Natural killer cell (primary cell): ENCODE measurements at regions not wholly inside any gene's neighbourhood (a gene's known extent, or its start where the extent isn't known, plus 50 kb on each side); places are given as distances from the start of the nearest gene placed in this dataset.

ENCODE experiments used
- ATAC-seq, 3 donors: fragments of 150-1000 bp in 2 of 3; fragments of 200-7000 bp in 1 of 3; cut with Tn5 transposase; 1 replicate in 1 of 3; 2 replicates in 2 of 3; pipeline ENCODE4 v1.10.0; 2021; ENCODE audit warnings: mild to moderate bottlenecking in 2 of 3, moderate library complexity in 2 of 3
- DNase-seq, 2 donors: peaks; one replicate each; pipeline versions ENCODE4 v3.0.0 to v3.0.0-alpha.2; 2013 to 2021; ENCODE audit warnings: mixed read lengths in 1 of 2
- H3K27ac ChIP-seq: one replicate; pipeline ENCODE4 v1.5.1; 2013; ENCODE audit warnings: mild to moderate bottlenecking, low read length
- H3K27me3 ChIP-seq: one replicate; pipeline ENCODE4 v1.6.1; 2013; ENCODE audit warnings: low read length; ENCODE audit not compliant: control insufficient read depth, insufficient read depth
- H3K36me3 ChIP-seq: one replicate; pipeline ENCODE4 v1.6.1; 2013; ENCODE audit warnings: low read length; ENCODE audit not compliant: control insufficient read depth, insufficient read depth
- H3K4me1 ChIP-seq: one replicate; pipeline ENCODE4 v1.6.1; 2013; ENCODE audit warnings: low read length; ENCODE audit not compliant: control insufficient read depth, insufficient read depth
- H3K4me3 ChIP-seq: one replicate; pipeline ENCODE4 v1.5.1; 2013; ENCODE audit warnings: low read length
- H3K9me3 ChIP-seq: one replicate; pipeline ENCODE4 v1.6.1; 2013; ENCODE audit warnings: low read length; ENCODE audit not compliant: control insufficient read depth, insufficient read depth
- H3K27ac Mint-ChIP-seq, 2 donors: one replicate each; pipeline ENCODE4 v1.8.0; 2022; ENCODE audit warnings: mild to moderate bottlenecking in 2 of 2, mixed read lengths in 2 of 2, moderate library complexity in 1 of 2
- H3K27me3 Mint-ChIP-seq, 2 donors: one replicate each; pipeline ENCODE4 v1.8.0; 2022; ENCODE audit warnings: low read depth in 2 of 2, mixed read lengths in 2 of 2
- H3K36me3 Mint-ChIP-seq: one replicate; pipeline ENCODE4 v1.8.0; 2022; ENCODE audit warnings: mixed read lengths
- H3K4me1 Mint-ChIP-seq, 2 donors: one replicate each; pipeline ENCODE4 v1.8.0; 2022; ENCODE audit warnings: mixed read lengths in 2 of 2
- H3K4me3 Mint-ChIP-seq: one replicate; pipeline ENCODE4 v1.8.0; 2022; ENCODE audit warnings: mild to moderate bottlenecking, moderate library complexity, mixed read lengths
- H3K9me3 Mint-ChIP-seq, 2 donors: one replicate each; pipeline ENCODE4 v1.8.0; 2022; ENCODE audit warnings: mixed read lengths in 2 of 2
- CTCF ChIP-seq: fragments of 200-600 bp; IDR thresholded peaks from one replicate; pipeline ENCODE4 v1.8.0; 2022; ENCODE audit warnings: antibody characterized with exemption
- WGBS: methylation state at CpG from one replicate; pipeline ENCODE4 v1.1.7; 2013; ENCODE audit warnings: missing lambda C conversion rate; ENCODE audit not compliant: insufficient coverage; 5-methylcytosine and 5-hydroxymethylcytosine counted together
- intact Hi-C: fragments of 100-400 bp; cut with micrococcal nuclease; formaldehyde crosslinking; loops from one replicate; pipeline ENCODE4 v1.14.2; 2022

DNA sequence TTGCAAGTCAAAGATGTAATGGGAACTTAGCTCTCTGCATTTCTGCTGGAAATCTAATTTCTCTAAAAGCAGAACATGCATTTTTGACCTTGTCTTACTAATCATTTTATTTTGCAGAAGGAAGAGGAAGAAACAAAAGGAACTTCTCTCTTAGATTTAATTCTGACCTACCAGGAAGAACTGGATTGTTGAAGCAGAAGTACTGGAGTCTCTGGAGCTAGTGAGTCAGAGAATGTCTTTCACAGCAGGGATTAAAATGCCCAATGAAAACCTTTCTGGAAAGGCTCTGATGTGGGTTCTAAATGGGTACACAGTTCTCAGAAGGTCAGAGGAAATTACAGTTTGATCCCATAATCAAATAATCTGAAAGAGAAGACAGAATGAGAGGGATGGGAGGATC, 70.8 kb upstream of the GNG2 start:
- Histone ChIP-seq H3K4me1 (no peaks in the 10 kb centered on the region), H3K9me3 (peaks cover 5% of the 10 kb centered on the region), H3K36me3 (no peaks in the 10 kb centered on the region), H3K27me3 (no peaks in the 10 kb centered on the region), H3K4me3 (no peak overlapping the region), H3K27ac (no peak overlapping the region)
- intact Hi-C loops, result loop anchor here (10.0 kb wide), 1 partner anchor 835 kb away; no protein-coding TSS in a partner anchor
- no peak overlapping the region for H3K27ac Mint-ChIP-seq
- no peak overlapping the region for H3K4me3 Mint-ChIP-seq
- peaks cover 25% of the 10 kb centered on the region for H3K36me3 Mint-ChIP-seq
- DNase-seq, result no peak
- ATAC-seq, result no peak
- no peak for TF ChIP-seq CTCF
- H3K4me1 Mint-ChIP-seq, result peaks cover 0 to 12% of the 10 kb centered on the region in 2 donors
- peaks cover 5 to 15% of the 10 kb centered on the region in 2 donors for H3K9me3 Mint-ChIP-seq
- peaks cover 22 to 25% of the 10 kb centered on the region in 2 donors for H3K27me3 Mint-ChIP-seq

DNA sequence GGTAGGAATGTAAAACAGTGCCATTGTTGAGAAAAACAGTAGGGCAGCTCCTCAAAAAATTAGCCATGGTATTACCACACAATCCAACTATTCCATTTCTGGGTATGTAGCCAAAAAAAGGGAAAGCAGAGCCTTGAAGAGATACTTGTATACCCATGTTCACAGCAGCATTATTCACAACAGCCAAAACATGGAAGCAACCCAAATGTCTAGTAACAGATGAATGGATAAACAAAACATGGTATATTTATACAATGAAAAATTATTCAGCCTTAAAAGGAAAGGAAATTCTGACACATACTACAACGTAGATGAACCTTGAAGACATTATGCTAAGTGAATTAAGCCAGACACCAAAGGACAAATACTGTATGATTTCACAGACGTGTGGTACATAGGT, 67.6 kb upstream of the GNG2 start:
- Mint-ChIP-seq H3K36me3 (no peaks in the 10 kb centered on the region), H3K27ac (no peak overlapping the region), H3K4me1 (peaks cover 0 to 7% of the 10 kb centered on the region in 2 donors), H3K4me3 (no peak overlapping the region), H3K9me3 (no peaks in the 10 kb centered on the region), H3K27me3 (peaks cover 9 to 15% of the 10 kb centered on the region in 2 donors)
- Histone ChIP-seq H3K27me3 (no peaks in the 10 kb centered on the region), H3K36me3 (no peaks in the 10 kb centered on the region), H3K4me1 (no peaks in the 10 kb centered on the region), H3K27ac (no peak overlapping the region), H3K4me3 (no peak overlapping the region), H3K9me3 (no peaks in the 10 kb centered on the region)
- TF ChIP-seq CTCF, result no peak
- intact Hi-C loops, result no loop called here
- DNase-seq (no peak), ATAC-seq (no peak)
- 72% methylated on average over 2 of the region's 2 CpGs for WGBS

DNA sequence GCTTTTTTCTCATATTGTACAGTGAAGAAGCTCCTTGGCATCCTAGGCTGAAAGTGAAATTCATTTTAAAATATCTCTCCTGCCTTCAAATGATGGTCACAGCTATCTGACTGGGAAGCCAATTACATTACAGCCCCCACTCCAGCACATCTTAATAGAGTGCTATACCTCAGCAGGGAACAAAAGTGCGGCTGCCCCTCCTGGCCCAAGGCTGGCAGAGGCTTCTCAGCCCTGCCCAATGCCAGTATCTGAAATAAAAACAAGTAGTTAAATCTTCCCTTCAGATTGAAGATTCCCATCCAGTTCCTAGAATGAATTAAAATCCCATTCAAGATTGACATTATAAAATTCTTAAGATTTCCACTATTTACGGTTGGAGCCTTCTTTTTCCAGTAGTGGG, 54.9 kb upstream of the GNG2 start:
- ATAC-seq, result no peak
- Histone ChIP-seq H3K36me3 (no peaks in the 10 kb centered on the region), H3K9me3 (peaks cover 4% of the 10 kb centered on the region), H3K4me1 (no peaks in the 10 kb centered on the region), H3K4me3 (no peak overlapping the region), H3K27ac (no peak overlapping the region), H3K27me3 (peaks cover 2% of the 10 kb centered on the region)
- H3K36me3 Mint-ChIP-seq, result no peaks in the 10 kb centered on the region
- peaks cover 0 to 5% of the 10 kb centered on the region in 2 donors for H3K27me3 Mint-ChIP-seq
- H3K27ac Mint-ChIP-seq, result no peak overlapping the region
- H3K4me3 Mint-ChIP-seq, result no peak overlapping the region
- H3K4me1 Mint-ChIP-seq, result no peaks in the 10 kb centered on the region
- H3K9me3 Mint-ChIP-seq, result no peaks in the 10 kb centered on the region
- TF ChIP-seq CTCF, result no peak
- WGBS, result 81% methylated on average over 2 of the region's 2 CpGs
- peak in 1 of 2 donors; percentile 29 for DNase-seq
- intact Hi-C loops, result no loop called here
